ENCODE measurements at regions not wholly inside any gene's neighbourhood (a gene's known extent, or its start where the extent isn't known, plus 50 kb on each side); places are given as distances from the start of the nearest gene placed in this dataset.

- Histone ChIP-seq H3K36me3 (no peaks in the 10 kb centered on the region), H3K27ac (no peak overlapping the region), H3K4me3 (no peak overlapping the region), H3K4me1 (no peaks in the 10 kb centered on the region), H3K9me3 (peaks cover 0 to 8% (median 0%) of the 10 kb centered on the region in 3 donors), H3K27me3 (no peaks in the 10 kb centered on the region)
- 60 to 81% methylated on average over 3 of the region's 3 CpGs for WGBS, 2 donors (ENCODE audit: low coverage in 1 of 2)
- ATAC-seq = no peak
- TF ChIP-seq POLR2A (IDR thresholded peaks at IDR 0.05) = no peak
- TF ChIP-seq CTCF (IDR thresholded peaks at IDR 0.05) = no peak
- TF ChIP-seq POLR2AphosphoS5 (IDR thresholded peaks at IDR 0.05) = no peak
- no peak for TF ChIP-seq EP300 (IDR thresholded peaks at IDR 0.05)
These were observed 1074.4 kb downstream of the CDH9 start for GRCh38 chr5:25964009-25964372.

- no peaks in the 10 kb centered on the region for H3K36me3 ChIP-seq
- ATAC-seq = peak; percentile 77
- peaks cover 0 to 2% (median 0%) of the 10 kb centered on the region in 3 donors for H3K9me3 ChIP-seq
- 75 to 80% methylated on average over 5 of the region's 5 CpGs for WGBS, 2 donors (ENCODE audit: low coverage in 1 of 2)
- no peaks in the 10 kb centered on the region for H3K4me1 ChIP-seq
- H3K27ac ChIP-seq = no peak overlapping the region
- no peak overlapping the region for H3K4me3 ChIP-seq
- TF ChIP-seq POLR2A (IDR thresholded peaks at IDR 0.05) (no peak), POLR2AphosphoS5 (IDR thresholded peaks at IDR 0.05) (no peak), CTCF (IDR thresholded peaks at IDR 0.05) (no peak), EP300 (IDR thresholded peaks at IDR 0.05) (no peak)
- no peaks in the 10 kb centered on the region for H3K27me3 ChIP-seq
These were observed 1075.0 kb downstream of the CDH9 start for GRCh38 chr5:25963251-25964008.

GRCh38 chr5:25955337-25955736, 1083.0 kb downstream of the CDH9 start:
- Histone ChIP-seq H3K27ac (no peak overlapping the region), H3K4me1 (no peaks in the 10 kb centered on the region), H3K9me3 (no peaks in the 10 kb centered on the region), H3K27me3 (no peaks in the 10 kb centered on the region), H3K36me3 (no peaks in the 10 kb centered on the region), H3K4me3 (no peak overlapping the region)
- WGBS, 2 donors (ENCODE audit: low coverage in 1 of 2) = 47 to 87% methylated on average over 2 of the region's 2 CpGs
- no peak for ATAC-seq
- no peak for TF ChIP-seq POLR2A (IDR thresholded peaks at IDR 0.05)
- TF ChIP-seq CTCF (IDR thresholded peaks at IDR 0.05) = no peak
- no peak for TF ChIP-seq EP300 (IDR thresholded peaks at IDR 0.05)
- TF ChIP-seq POLR2AphosphoS5 (IDR thresholded peaks at IDR 0.05) = no peak

- Histone ChIP-seq H3K27me3 (no peaks in the 10 kb centered on the region), H3K27ac (no peak overlapping the region), H3K9me3 (no peaks in the 10 kb centered on the region), H3K4me3 (no peak overlapping the region), H3K36me3 (no peaks in the 10 kb centered on the region), H3K4me1 (no peaks in the 10 kb centered on the region)
- WGBS, 2 donors (ENCODE audit: low coverage in 1 of 2) = 38 to 80% methylated on average over 1 to 2 of the region's 4 CpGs
- ATAC-seq = no peak
- TF ChIP-seq POLR2A (IDR thresholded peaks at IDR 0.05) (no peak), EP300 (IDR thresholded peaks at IDR 0.05) (no peak), POLR2AphosphoS5 (IDR thresholded peaks at IDR 0.05) (no peak), CTCF (IDR thresholded peaks at IDR 0.05) (no peak)
These were observed 1087.7 kb downstream of the CDH9 start for GRCh38 chr5:25950681-25951080.

GRCh38 chr5:25948278-25948677, 1090.1 kb downstream of the CDH9 start:
- ATAC-seq = no peak
- 89 to 92% methylated on average over 4 of the region's 4 CpGs for WGBS, 2 donors (ENCODE audit: low coverage in 1 of 2)
- TF ChIP-seq EP300 (IDR thresholded peaks at IDR 0.05) = no peak
- Histone ChIP-seq H3K9me3 (no peaks in the 10 kb centered on the region), H3K4me1 (no peaks in the 10 kb centered on the region), H3K27ac (no peak overlapping the region), H3K27me3 (no peaks in the 10 kb centered on the region), H3K4me3 (no peak overlapping the region), H3K36me3 (no peaks in the 10 kb centered on the region)

All from gastroesophageal sphincter (tissue), 4 donors.